GM23338 (cell line): ENCODE measurements at regions not wholly inside any gene's neighbourhood (a gene's known extent, or its start where the extent isn't known, plus 50 kb on each side); places are given as distances from the start of the nearest gene placed in this dataset.
A peak's percentile ranks its signal among the peaks of the same experiment; 100 is the strongest.

Experiments used
- ATAC-seq: fragments of 200-7000 bp; cut with Tn5 transposase; 3 replicates; pipeline ENCODE4 v1.9.1; 2020
- DNase-seq: peaks from one replicate; pipeline ENCODE4 v3.0.0-alpha.2; 2015; ENCODE audit warnings: low spot score
- H2AFZ ChIP-seq: fragments of 200-600 bp; sonication (generic); 2 replicates; pipeline ENCODE4 v1.8.0; 2016; ENCODE audit warnings: antibody characterized with exemption, mild to moderate bottlenecking, moderate library complexity
- H3F3A ChIP-seq: fragments of 200-600 bp; sonication (generic); replicated peaks from 2 replicates; pipeline ENCODE4 v1.8.0; 2017; ENCODE audit warnings: antibody characterized with exemption, mixed run types, low read depth
- H3K27ac ChIP-seq: fragments of 200-600 bp; sonication (generic); 2 replicates; pipeline ENCODE4 v1.6.1; 2016; ENCODE audit warnings: low read depth
- H3K27me3 ChIP-seq: fragments of 200-600 bp; sonication (generic); 2 replicates; pipeline ENCODE4 v1.8.0; 2016; ENCODE audit warnings: mild to moderate bottlenecking, mixed run types, moderate library complexity; ENCODE audit not compliant: insufficient read depth
- H3K36me3 ChIP-seq: fragments of 200-600 bp; sonication (generic); 2 replicates; pipeline ENCODE4 v1.8.0; 2016; ENCODE audit warnings: mild to moderate bottlenecking; ENCODE audit not compliant: insufficient read depth
- H3K4me1 ChIP-seq: fragments of 200-600 bp; sonication (generic); 2 replicates; pipeline ENCODE4 v1.8.0; 2016; ENCODE audit warnings: mild to moderate bottlenecking, moderate library complexity; ENCODE audit not compliant: insufficient read depth
- H3K4me2 ChIP-seq: fragments of 200-600 bp; sonication (generic); 2 replicates; pipeline ENCODE4 v1.7.1; 2017; ENCODE audit warnings: mixed run types
- H3K4me3 ChIP-seq: fragments of 200-600 bp; sonication (generic); 2 replicates; pipeline ENCODE4 v1.6.1; 2016; ENCODE audit warnings: mixed run types
- H3K79me2 ChIP-seq: fragments of 200-600 bp; sonication (generic); replicated peaks from 2 replicates; pipeline ENCODE4 v1.8.0; 2017; ENCODE audit warnings: mild to moderate bottlenecking; ENCODE audit not compliant: insufficient read depth
- H3K9me2 ChIP-seq: fragments of 200-600 bp; sonication (generic); 2 replicates; pipeline ENCODE4 v1.8.0; 2017; ENCODE audit not compliant: insufficient read depth
- H4K20me1 ChIP-seq: fragments of 200-600 bp; sonication (generic); replicated peaks from 2 replicates; pipeline ENCODE4 v1.8.0; 2017; ENCODE audit warnings: mild to moderate bottlenecking; ENCODE audit not compliant: insufficient read depth
- H3K27ac Mint-ChIP-seq: 2 replicates; pipeline ENCODE4 v1.8.0; 2020; ENCODE audit warnings: inconsistent platforms, mild to moderate bottlenecking, moderate library complexity, mixed read lengths
- H3K27me3 Mint-ChIP-seq: 3 replicates; pipeline ENCODE4 v1.8.0; 2022; ENCODE audit warnings: low read depth, mild to moderate bottlenecking, moderate library complexity, mixed read lengths, inconsistent platforms; ENCODE audit not compliant: insufficient read depth, poor library complexity
- H3K36me3 Mint-ChIP-seq: 3 replicates; pipeline ENCODE4 v1.8.0; 2021; ENCODE audit warnings: low read depth, mild to moderate bottlenecking, inconsistent platforms, moderate library complexity, mixed read lengths
- H3K4me1 Mint-ChIP-seq: 3 replicates; pipeline ENCODE4 v1.8.0; 2020; ENCODE audit warnings: mild to moderate bottlenecking, inconsistent platforms, mixed read lengths
- H3K4me3 Mint-ChIP-seq: 3 replicates; pipeline ENCODE4 v1.8.0; 2021; ENCODE audit warnings: moderate library complexity, mild to moderate bottlenecking, inconsistent platforms, mixed read lengths
- H3K9me3 Mint-ChIP-seq: 3 replicates; pipeline ENCODE4 v1.8.0; 2020; ENCODE audit warnings: moderate library complexity, mild to moderate bottlenecking, inconsistent platforms, mixed read lengths
- CREB1 ChIP-seq: fragments of 250-450 bp; sonication (Bioruptor Pico); IDR thresholded peaks from 2 replicates; pipeline ENCODE4 v1.5.0; 2020; ENCODE audit warnings: low read depth, mild to moderate bottlenecking, moderate library complexity
- EZH2 ChIP-seq: fragments of 200-600 bp; sonication (generic); IDR thresholded peaks from one replicate; pipeline ENCODE4 v1.8.0; 2017; ENCODE audit warnings: antibody characterized with exemption, mild to moderate bottlenecking, low read depth; ENCODE audit not compliant: unreplicated experiment
- EZH2phosphoT487 ChIP-seq: fragments of 200-600 bp; sonication (generic); IDR thresholded peaks from one replicate; pipeline ENCODE4 v1.8.1; 2018; ENCODE audit warnings: antibody characterized with exemption; ENCODE audit not compliant: unreplicated experiment
- POLR2AphosphoS5 ChIP-seq: IDR thresholded peaks from 2 replicates; pipeline ENCODE4 v1.6.1; 2016; ENCODE audit warnings: antibody characterized with exemption, low read depth
- STAT1 ChIP-seq: IDR thresholded peaks from one replicate; pipeline ENCODE4 v1.6.1; 2016; ENCODE audit warnings: antibody characterized with exemption; ENCODE audit not compliant: unreplicated experiment
- ZNF331 ChIP-seq: fragments of 250-450 bp; sonication (Bioruptor Pico); IDR thresholded peaks from 2 replicates; pipeline ENCODE4 v1.5.0; 2020; ENCODE audit warnings: low read depth, mild to moderate bottlenecking, moderate library complexity
- TF ChIP-seq, protein P1 (sequence below), 2 experiments: fragments of 200-600 bp in 1 of 2; sonication (generic) in 1 of 2; conservative IDR thresholded peaks; 2 replicates each; pipeline versions ENCODE4 v1.5.1 to v1.6.1; 2016 to 2017; ENCODE audit warnings: antibody characterized with exemption in 2 of 2, low read depth in 2 of 2, mild to moderate bottlenecking in 2 of 2, moderate library complexity in 1 of 2
- TF ChIP-seq, protein P2 (sequence below): IDR thresholded peaks from 2 replicates; pipeline ENCODE4 v1.6.1; 2016; ENCODE audit warnings: antibody characterized with exemption

DNA sequence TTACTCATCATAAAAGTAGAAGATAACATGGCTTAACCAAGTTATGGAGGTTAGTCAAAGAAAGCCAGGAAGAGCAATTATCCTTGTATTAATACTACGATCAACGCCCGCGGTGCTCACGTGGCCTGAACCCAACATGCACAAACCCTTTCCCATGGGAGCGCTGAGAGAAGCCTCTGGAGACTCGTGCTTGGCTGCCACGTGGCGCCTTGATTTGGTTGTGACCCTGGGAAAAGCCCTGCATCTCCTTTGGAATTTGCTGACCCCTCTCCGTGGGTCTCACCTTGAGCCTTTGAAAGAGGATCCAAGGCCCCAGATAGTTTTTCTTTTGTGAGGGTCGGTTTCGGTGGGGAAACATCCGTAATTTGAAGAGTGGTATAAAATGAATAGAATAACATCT is 255.6 kb downstream of the DCDC2C start (continued):
- no peak for TF ChIP-seq ZNF331 (CRISPR knock-in tag)
- TF ChIP-seq EZH2, result no peak
- TF ChIP-seq CREB1 (CRISPR knock-in tag), result no peak
- no peak for TF ChIP-seq STAT1
- no peak for TF ChIP-seq EZH2phosphoT487
- TF ChIP-seq, protein P1, sequence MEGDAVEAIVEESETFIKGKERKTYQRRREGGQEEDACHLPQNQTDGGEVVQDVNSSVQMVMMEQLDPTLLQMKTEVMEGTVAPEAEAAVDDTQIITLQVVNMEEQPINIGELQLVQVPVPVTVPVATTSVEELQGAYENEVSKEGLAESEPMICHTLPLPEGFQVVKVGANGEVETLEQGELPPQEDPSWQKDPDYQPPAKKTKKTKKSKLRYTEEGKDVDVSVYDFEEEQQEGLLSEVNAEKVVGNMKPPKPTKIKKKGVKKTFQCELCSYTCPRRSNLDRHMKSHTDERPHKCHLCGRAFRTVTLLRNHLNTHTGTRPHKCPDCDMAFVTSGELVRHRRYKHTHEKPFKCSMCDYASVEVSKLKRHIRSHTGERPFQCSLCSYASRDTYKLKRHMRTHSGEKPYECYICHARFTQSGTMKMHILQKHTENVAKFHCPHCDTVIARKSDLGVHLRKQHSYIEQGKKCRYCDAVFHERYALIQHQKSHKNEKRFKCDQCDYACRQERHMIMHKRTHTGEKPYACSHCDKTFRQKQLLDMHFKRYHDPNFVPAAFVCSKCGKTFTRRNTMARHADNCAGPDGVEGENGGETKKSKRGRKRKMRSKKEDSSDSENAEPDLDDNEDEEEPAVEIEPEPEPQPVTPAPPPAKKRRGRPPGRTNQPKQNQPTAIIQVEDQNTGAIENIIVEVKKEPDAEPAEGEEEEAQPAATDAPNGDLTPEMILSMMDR (conservative IDR thresholded peaks at IDR 0.05; ENCODE audit: low read depth in 2 of 2), result no peak
- TF ChIP-seq, protein P2, sequence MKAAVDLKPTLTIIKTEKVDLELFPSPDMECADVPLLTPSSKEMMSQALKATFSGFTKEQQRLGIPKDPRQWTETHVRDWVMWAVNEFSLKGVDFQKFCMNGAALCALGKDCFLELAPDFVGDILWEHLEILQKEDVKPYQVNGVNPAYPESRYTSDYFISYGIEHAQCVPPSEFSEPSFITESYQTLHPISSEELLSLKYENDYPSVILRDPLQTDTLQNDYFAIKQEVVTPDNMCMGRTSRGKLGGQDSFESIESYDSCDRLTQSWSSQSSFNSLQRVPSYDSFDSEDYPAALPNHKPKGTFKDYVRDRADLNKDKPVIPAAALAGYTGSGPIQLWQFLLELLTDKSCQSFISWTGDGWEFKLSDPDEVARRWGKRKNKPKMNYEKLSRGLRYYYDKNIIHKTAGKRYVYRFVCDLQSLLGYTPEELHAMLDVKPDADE, result no peak
- TF ChIP-seq POLR2AphosphoS5, result no peak

DNA sequence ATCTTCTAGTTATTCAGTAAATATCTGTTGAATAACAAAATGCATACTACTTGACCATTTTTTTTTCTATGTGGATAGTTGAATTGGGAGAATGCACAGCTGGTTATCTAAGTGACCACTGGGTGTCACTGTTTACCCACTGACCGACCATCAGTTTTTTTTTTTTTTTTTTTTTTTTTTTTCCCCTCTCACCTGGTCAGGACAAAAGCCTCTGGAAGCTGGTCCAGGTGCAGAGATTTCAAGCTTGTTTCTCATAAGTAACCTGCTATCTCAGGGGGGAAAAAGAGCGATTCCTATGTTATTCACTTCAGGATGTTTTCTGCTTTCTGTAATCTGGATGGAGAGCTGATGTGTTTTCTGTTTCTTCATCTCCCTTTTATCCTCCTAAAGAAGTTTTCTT is 256.0 kb downstream of the DCDC2C start:
- H3K4me1 Mint-ChIP-seq, result no peaks in the 10 kb centered on the region
- no peaks in the 10 kb centered on the region for H3K9me2 ChIP-seq
- no peaks in the 10 kb centered on the region for H4K20me1 ChIP-seq

More for the DNA sequence above, 256.0 kb downstream of the DCDC2C start:
- no peaks in the 10 kb centered on the region for H3K79me2 ChIP-seq
- Mint-ChIP-seq H3K36me3 (0 out of 3 replicates have a peak, but pooled peaks cover 3% of the 10 kb centered on the region), H3K4me3 (no peak overlapping the region), H3K27me3 (no peaks in the 10 kb centered on the region), H3K9me3 (peaks cover 64% of the 10 kb centered on the region), H3K27ac (no peak overlapping the region)
- TF ChIP-seq, protein P1 (conservative IDR thresholded peaks at IDR 0.05; ENCODE audit: low read depth in 2 of 2), result peak; percentile 70 to 87
- no peak for TF ChIP-seq POLR2AphosphoS5
- H3K27ac ChIP-seq, result no peak overlapping the region
- H3K4me2 ChIP-seq, result no peak overlapping the region
- no peaks in the 10 kb centered on the region for H3F3A ChIP-seq
- peak; percentile 68 for ATAC-seq
- H2AFZ ChIP-seq, result no peak overlapping the region
- no peak overlapping the region for H3K4me3 ChIP-seq
- no peaks in the 10 kb centered on the region; the same call in 1 of the 2 replicates for H3K36me3 ChIP-seq
- no peaks in the 10 kb centered on the region for H3K4me1 ChIP-seq
- peak; percentile 68 for DNase-seq
- H3K27me3 ChIP-seq, result no peaks in the 10 kb centered on the region
